NCI-H1417 (cell line): ENCODE measurements at regions not wholly inside any gene's neighbourhood (a gene's known extent, or its start where the extent isn't known, plus 50 kb on each side); places are given as distances from the start of the nearest gene placed in this dataset.
"Not testable (repeated sequence)": the region's sequence is repeated elsewhere in the genome, so short reads cannot be mapped to it uniquely, and the experiment has no call there.

Experiments used
- DNase-seq, 3 experiments: peaks; one replicate each; lab custom pipeline; 2025; lab: John Stamatoyannopoulos, UW

GRCh38 chr4:149045731-149046130 is 603.5 kb upstream of the NR3C2 start:
- no peak for DNase-seq

DNA sequence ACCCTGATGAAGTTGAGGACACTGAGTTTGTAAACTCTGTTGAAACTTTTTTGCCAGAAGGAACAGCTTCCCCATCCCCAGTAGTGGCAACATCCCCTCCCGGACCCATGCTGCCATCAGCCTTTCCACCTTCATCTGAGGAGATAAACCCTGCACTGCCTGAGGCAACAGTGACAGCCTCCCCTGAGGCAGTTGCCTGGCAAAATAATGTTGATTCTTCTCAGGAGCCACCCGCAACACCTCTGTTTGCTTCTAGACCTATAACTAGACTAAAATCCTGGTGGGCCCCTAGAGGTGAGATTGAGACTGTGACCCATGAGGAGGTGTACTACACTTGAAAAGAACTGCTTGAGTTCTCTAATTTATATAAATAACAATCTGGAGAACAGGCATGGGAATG is 597.6 kb upstream of the NR3C2 start:
- DNase-seq: not testable (repeated sequence)

DNA sequence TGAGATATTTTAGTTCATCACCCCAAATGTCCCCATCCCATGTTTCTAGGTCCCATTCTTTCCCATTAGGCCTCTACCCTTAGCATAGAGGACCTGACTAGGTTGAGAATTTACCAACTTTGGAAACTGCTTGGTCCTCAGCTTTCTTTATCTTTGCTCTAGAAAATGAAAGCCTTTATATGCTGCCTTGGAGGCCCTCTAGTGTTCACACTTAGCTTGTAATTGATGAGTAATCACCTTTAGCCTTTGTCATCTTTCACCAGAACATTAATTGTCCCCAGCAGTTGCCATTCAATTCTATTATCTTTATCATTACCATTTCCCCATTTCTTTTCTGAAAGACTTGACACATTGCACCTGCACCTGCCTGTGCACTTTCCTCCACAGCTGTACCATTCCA is 589.2 kb upstream of the NR3C2 start:
- DNase-seq: peak in 1 of 3 experiments; percentile 22

GRCh38 chr4:149029056-149029651 is 586.9 kb upstream of the NR3C2 start:
- peak in 1 of 3 experiments; percentile 19 for DNase-seq

- DNase-seq: no peak
These were observed 584.5 kb upstream of the NR3C2 start for GRCh38 chr4:149026696-149027095.

DNA sequence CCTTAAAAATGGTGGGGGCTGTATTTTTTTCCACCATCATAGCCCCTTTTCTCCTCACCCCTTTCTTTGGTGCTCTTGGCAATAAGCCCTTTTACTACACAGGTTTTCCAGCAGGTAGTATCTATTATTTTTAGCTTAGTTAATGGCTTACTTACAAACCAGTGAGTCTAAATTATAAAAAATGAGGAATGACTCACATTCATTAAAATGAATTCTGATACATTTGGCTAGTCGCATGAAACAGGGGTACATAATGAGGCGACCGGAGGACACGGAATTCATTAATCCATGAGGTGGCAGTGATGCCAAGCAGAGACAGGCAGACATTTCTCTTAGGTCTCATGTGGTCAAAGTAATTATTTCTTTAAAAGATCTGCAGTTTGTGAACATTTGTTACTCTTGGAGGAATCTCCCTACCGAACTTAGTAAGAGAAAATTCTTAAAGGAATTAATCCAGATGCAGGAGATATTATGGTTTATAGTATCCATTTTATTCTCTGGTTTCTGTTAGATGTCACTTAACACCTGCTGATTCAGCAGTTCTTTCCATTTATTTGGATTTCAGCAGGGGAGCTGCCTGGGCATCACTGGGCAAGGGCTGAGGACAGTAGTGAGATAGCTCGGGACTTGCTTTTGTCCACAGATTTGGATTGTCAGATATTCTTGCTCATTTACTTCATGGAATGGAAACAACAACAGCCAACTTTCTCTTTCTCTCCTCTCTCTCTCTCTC is 575.0 kb upstream of the NR3C2 start:
- DNase-seq: no peak

- no peak for DNase-seq
These were observed 567.0 kb upstream of the NR3C2 start for GRCh38 chr4:149009223-149009622.

DNA sequence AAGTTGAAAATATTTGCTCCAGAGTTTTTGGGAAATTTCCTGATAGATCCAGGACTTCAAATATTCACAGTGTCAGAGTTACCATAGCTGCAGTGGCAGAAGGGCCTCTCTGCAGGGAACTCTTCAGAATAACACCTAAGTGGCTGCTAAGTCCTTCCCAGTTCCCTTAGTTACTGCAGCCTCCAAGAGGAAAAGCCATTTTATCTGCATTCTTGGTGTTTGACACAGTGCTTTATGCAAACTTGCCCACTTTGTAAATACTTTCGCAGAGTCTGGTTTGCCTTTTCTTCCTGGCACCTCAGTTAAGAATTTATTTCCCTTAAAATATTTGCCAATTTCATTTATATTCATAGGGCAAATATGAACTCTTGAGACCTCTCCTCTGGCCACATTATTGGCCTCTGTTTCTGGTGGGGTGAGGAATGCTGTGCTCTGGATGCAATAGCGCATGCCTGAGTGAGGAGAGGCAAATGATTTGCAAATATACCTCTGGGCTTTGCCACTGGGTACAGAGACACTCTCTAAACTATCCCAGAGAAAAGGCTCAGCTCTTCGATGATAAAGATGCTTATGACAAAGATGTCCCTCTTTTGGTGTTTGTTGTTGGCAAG is 566.3 kb upstream of the NR3C2 start:
- DNase-seq: no peak

GRCh38 chr4:149005191-149005590 is 563.0 kb upstream of the NR3C2 start:
- DNase-seq: no peak

- DNase-seq: no peak
These were observed 557.7 kb upstream of the NR3C2 start for GRCh38 chr4:148999924-149000323.

GRCh38 chr4:148998719-148999118 is 556.5 kb upstream of the NR3C2 start:
- peak in 1 of 3 experiments; percentile 4 for DNase-seq

DNA sequence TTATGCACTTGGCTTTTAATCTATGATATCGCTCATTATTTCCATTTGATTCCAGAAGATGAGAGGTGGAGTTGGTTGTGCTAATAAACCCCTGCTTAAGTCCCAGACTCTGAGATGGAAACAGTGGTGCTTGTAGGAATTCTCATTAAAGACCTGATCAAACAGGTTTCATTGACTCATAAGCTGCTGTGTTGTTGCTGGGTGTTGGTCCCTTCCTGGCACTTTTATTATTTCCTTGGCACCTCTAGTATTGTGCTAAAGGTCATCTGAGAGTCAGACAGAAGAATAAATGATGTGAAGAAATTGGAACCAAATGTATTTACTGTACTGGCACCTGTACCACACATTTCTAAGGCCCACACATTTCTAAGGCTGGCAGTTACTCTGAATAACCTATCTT is 544.7 kb upstream of the NR3C2 start:
- DNase-seq: no peak

DNA sequence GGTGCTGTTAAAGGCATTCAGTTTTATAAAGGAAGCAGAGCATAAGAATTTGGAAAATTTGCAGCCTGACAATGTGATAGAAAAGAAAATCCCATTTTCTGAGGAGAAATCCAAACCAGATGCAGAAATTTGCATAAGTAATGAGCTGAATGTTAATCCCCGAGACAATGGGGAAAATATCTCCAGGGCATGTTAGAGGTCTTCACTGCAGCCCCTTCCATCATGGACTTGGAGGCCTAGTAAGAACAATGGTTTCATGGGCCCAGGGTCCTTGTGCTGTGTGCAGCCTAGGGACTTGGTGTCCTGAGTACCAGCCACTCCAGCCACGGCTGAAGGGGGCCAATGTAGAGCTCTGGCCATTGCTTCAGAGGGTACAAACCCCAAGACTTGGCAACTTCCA is 542.7 kb upstream of the NR3C2 start:
- DNase-seq: no peak

DNA sequence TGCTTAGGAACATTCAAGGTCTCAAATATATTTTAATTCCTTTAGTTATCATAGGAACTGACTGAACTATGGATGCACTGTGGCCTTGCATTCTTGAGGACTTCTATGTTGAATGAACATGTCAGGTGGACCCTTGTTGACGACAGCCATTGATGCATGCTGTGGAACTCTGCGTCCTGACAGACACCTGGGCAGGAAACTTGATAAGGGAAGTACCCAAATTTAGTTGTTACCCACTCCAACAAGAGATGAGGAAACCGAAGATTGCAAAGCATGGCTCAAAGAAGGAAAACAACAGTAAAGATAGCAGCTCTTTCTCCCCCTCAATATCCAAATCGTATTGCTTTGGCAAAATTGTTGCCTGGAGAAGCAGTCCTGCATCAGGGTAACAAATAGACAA is 540.0 kb upstream of the NR3C2 start:
- DNase-seq: no peak

DNA sequence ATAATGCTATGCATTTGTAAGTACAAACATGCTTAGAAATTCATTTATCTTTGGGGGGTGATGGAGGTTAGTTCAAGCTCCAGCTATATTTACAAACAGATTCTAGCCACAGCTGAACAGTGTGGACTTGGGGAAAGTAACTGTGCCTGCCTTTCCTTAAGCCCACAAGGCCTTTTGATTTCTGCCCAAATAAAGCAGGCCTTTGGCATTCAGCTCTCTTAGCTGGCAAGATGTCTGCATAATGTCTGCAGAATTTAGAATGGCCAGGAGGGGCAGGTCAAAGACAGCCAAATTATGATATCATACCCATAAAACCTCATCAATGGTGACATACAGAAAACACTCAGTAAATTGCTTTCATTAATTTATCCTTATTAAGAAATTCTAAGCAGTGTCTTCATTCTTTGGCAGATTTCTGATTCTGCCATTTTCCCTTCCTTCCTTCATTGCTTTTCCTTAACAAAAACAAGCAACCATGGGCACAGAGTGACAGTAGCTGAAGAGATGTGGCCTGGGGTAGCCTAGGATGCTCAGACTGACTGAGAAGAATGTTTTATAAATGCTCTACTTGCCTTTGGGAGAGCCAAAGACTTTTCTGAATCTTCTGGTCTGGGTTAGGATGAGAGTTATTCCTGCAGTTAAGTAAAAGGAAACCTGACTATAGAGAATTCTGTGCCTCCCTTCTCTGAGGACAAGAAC is 538.7 kb upstream of the NR3C2 start:
- no peak for DNase-seq

DNA sequence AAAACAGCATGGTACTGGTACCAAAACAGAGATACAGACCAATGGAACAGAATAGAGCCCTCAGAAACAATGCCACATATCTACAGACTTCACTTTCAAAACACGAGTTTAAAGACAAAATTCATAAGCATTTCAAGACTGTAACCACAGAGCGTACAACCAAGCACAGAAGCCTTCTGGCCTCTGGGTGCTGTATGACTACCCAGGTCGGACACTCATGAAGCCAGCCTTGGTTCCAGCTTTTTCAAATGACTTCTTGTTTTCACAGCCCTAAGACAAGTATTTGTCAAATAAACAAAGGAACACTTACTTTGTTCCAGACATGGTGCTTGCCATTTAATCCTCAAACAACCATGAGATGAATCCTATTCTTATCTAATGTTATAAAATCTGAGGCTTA is 536.1 kb upstream of the NR3C2 start:
- no peak for DNase-seq

DNA sequence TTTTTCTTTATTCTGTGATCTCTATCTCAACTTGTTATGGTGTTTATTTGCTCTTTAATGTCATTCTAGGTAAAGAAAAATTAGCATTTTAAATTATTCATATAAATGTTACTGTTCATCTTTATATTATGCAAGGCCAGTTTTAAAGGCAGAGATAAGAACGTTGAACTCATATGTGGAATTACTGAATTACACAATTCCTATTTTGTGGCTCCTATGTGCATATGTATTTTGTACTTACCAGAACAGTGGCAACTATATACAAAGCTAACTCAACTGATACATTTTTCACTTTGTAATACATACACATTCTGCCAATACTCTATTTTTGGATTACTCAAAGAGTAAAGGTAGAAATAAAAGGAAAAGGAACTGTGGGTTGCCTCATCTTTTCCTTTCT is 533.2 kb upstream of the NR3C2 start:
- no peak for DNase-seq

- DNase-seq: no peak
These were observed 522.9 kb upstream of the NR3C2 start for GRCh38 chr4:148965080-148965479.

- no peak for DNase-seq
These were observed 522.2 kb upstream of the NR3C2 start for GRCh38 chr4:148964456-148964855.

- no peak for DNase-seq
These were observed 520.5 kb upstream of the NR3C2 start for GRCh38 chr4:148962539-148963290.

DNA sequence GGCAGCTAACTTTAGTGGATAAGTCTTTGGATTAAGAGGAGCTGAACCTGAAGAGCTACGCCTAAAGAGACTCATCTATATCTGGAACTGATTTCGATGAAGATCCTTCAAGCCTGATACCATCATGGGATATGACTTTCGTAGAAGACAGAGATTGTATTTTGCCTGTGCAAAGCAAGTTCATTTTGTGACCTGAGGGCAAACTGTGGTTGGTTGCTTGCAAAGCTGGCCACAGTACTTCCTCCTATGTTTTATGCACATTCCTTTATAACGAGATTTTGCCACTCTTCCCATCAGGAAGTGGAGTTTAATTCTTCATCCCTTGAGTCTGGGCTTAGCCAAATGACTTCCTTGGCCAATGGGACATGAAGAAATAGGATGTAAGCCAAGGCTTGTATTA is 519.3 kb upstream of the NR3C2 start:
- no peak for DNase-seq

- DNase-seq: no peak
These were observed 516.1 kb upstream of the NR3C2 start for GRCh38 chr4:148958317-148958716.
